ENCODE measurements at regions not wholly inside any gene's neighbourhood (a gene's known extent, or its start where the extent isn't known, plus 50 kb on each side); places are given as distances from the start of the nearest gene placed in this dataset.

- TF ChIP-seq POLR2A (IDR thresholded peaks at IDR 0.05) (no peak), CTCF (IDR thresholded peaks at IDR 0.05) (no peak)
Measured at GRCh38 chr11:122024278-122024677, 91.7 kb downstream of the BLID start.

All from breast epithelium (tissue), 3 donors.